ENCODE measurements at regions not wholly inside any gene's neighbourhood (a gene's known extent, or its start where the extent isn't known, plus 50 kb on each side); places are given as distances from the start of the nearest gene placed in this dataset.

GRCh38 chr7:46572691-46573090 lies 651.6 kb upstream of the IGFBP3 start:
- no peak for DNase-seq (ENCODE audit: low read depth)

- no peak for DNase-seq (ENCODE audit: low read depth)
These were observed 650.9 kb upstream of the IGFBP3 start for GRCh38 chr7:46571996-46572395.

- no peak for DNase-seq (ENCODE audit: low read depth)
These were observed 648.0 kb upstream of the IGFBP3 start for GRCh38 chr7:46569133-46569465.

GRCh38 chr7:46568420-46569132 lies 647.5 kb upstream of the IGFBP3 start:
- no peak for DNase-seq (ENCODE audit: low read depth)

GRCh38 chr7:46567858-46568257 lies 646.8 kb upstream of the IGFBP3 start:
- no peak for DNase-seq (ENCODE audit: low read depth)

- DNase-seq (ENCODE audit: low read depth), result peak; percentile 59
These were observed 645.2 kb upstream of the IGFBP3 start for GRCh38 chr7:46566097-46566774.

GRCh38 chr7:46565253-46566096 lies 644.4 kb upstream of the IGFBP3 start:
- no peak for DNase-seq (ENCODE audit: low read depth)

GRCh38 chr7:46559194-46559832 lies 638.2 kb upstream of the IGFBP3 start:
- DNase-seq (ENCODE audit: low read depth), result peak; percentile 69

- DNase-seq (ENCODE audit: low read depth), result no peak
These were observed 637.6 kb upstream of the IGFBP3 start for GRCh38 chr7:46558482-46559193.

GRCh38 chr7:46557781-46558180 lies 636.7 kb upstream of the IGFBP3 start:
- DNase-seq (ENCODE audit: low read depth), result no peak

- DNase-seq (ENCODE audit: low read depth), result no peak
These were observed 636.2 kb upstream of the IGFBP3 start for GRCh38 chr7:46557295-46557711.

GRCh38 chr7:46554688-46555422 lies 633.8 kb upstream of the IGFBP3 start:
- DNase-seq (ENCODE audit: low read depth), result no peak

GRCh38 chr7:46551603-46552002 lies 630.5 kb upstream of the IGFBP3 start:
- DNase-seq (ENCODE audit: low read depth), result no peak

- no peak for DNase-seq (ENCODE audit: low read depth)
These were observed 629.8 kb upstream of the IGFBP3 start for GRCh38 chr7:46550864-46551263.

- DNase-seq (ENCODE audit: low read depth), result no peak
These were observed 629.0 kb upstream of the IGFBP3 start for GRCh38 chr7:46549892-46550639.

- no peak for DNase-seq (ENCODE audit: low read depth)
These were observed 628.3 kb upstream of the IGFBP3 start for GRCh38 chr7:46549347-46549746.

GRCh38 chr7:46547044-46547443 lies 626.0 kb upstream of the IGFBP3 start:
- no peak for DNase-seq (ENCODE audit: low read depth)

- DNase-seq (ENCODE audit: low read depth), result no peak
These were observed 624.7 kb upstream of the IGFBP3 start for GRCh38 chr7:46545790-46546189.

GRCh38 chr7:46544396-46545008 lies 623.4 kb upstream of the IGFBP3 start:
- DNase-seq (ENCODE audit: low read depth), result peak; percentile 69

- DNase-seq (ENCODE audit: low read depth), result no peak
These were observed 621.0 kb upstream of the IGFBP3 start for GRCh38 chr7:46542076-46542475.
